ENCODE measurements at regions not wholly inside any gene's neighbourhood (a gene's known extent, or its start where the extent isn't known, plus 50 kb on each side); places are given as distances from the start of the nearest gene placed in this dataset.

DNA sequence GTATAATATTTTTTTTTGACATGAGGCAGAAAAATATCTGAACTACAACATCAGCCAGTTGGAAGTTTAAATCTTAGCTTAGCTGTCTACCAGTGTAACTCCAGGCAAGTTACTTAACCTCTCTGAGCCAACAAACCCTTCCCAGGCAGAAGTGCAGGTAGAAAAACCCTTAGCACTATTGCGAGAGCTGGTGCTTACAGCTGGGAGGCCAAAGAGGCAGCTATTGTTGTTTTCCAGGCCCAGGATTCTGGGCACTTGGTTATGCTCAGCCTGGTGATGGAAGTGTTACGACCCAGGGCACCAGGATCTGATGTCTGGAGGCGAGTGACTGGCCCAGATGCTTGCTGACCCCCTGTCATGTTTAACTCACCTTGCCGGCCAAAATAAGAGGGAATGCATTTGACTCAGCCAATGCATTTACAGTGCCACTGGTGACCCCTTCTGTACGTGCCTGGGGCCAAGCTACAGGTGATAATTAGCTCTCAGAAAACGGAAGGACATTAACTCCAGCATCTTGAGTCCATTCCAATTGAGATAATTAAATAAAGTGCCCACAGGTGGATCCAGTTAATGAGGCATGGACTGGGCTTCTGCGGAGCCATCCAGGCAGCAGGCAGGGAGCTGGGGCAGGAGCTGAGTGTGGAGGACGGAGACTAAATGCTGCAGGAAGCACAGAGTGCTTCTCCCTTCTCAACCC, 126.5 kb upstream of the HABP2 start:
- Mint-ChIP-seq H3K36me3 (ENCODE audit: unreplicated experiment) (no peaks in the 10 kb centered on the region), H3K4me3 (ENCODE audit: unreplicated experiment) (no peak overlapping the region), H3K27ac (ENCODE audit: unreplicated experiment) (no peak overlapping the region), H3K4me1 (ENCODE audit: unreplicated experiment) (peaks cover 10% of the 10 kb centered on the region), H3K9me3 (ENCODE audit: unreplicated experiment) (no peaks in the 10 kb centered on the region), H3K27me3 (ENCODE audit: unreplicated experiment) (peaks cover 11% of the 10 kb centered on the region)
- TF ChIP-seq, protein P1, sequence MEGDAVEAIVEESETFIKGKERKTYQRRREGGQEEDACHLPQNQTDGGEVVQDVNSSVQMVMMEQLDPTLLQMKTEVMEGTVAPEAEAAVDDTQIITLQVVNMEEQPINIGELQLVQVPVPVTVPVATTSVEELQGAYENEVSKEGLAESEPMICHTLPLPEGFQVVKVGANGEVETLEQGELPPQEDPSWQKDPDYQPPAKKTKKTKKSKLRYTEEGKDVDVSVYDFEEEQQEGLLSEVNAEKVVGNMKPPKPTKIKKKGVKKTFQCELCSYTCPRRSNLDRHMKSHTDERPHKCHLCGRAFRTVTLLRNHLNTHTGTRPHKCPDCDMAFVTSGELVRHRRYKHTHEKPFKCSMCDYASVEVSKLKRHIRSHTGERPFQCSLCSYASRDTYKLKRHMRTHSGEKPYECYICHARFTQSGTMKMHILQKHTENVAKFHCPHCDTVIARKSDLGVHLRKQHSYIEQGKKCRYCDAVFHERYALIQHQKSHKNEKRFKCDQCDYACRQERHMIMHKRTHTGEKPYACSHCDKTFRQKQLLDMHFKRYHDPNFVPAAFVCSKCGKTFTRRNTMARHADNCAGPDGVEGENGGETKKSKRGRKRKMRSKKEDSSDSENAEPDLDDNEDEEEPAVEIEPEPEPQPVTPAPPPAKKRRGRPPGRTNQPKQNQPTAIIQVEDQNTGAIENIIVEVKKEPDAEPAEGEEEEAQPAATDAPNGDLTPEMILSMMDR (IDR thresholded peaks at IDR 0.05) = no peak
- DNase-seq (ENCODE audit: extremely low spot score, unreplicated experiment) = no peak

- Mint-ChIP-seq H3K4me3 (ENCODE audit: unreplicated experiment) (no peak overlapping the region), H3K9me3 (ENCODE audit: unreplicated experiment) (no peaks in the 10 kb centered on the region), H3K4me1 (ENCODE audit: unreplicated experiment) (peaks cover 10% of the 10 kb centered on the region), H3K27me3 (ENCODE audit: unreplicated experiment) (peaks cover 14% of the 10 kb centered on the region), H3K27ac (ENCODE audit: unreplicated experiment) (no peak overlapping the region), H3K36me3 (ENCODE audit: unreplicated experiment) (no peaks in the 10 kb centered on the region)
- TF ChIP-seq, protein P1 (IDR thresholded peaks at IDR 0.05) = no peak
- no peak for DNase-seq (ENCODE audit: extremely low spot score, unreplicated experiment)
These were observed 125.6 kb upstream of the HABP2 start for GRCh38 chr10:113427236-113427735.

DNA sequence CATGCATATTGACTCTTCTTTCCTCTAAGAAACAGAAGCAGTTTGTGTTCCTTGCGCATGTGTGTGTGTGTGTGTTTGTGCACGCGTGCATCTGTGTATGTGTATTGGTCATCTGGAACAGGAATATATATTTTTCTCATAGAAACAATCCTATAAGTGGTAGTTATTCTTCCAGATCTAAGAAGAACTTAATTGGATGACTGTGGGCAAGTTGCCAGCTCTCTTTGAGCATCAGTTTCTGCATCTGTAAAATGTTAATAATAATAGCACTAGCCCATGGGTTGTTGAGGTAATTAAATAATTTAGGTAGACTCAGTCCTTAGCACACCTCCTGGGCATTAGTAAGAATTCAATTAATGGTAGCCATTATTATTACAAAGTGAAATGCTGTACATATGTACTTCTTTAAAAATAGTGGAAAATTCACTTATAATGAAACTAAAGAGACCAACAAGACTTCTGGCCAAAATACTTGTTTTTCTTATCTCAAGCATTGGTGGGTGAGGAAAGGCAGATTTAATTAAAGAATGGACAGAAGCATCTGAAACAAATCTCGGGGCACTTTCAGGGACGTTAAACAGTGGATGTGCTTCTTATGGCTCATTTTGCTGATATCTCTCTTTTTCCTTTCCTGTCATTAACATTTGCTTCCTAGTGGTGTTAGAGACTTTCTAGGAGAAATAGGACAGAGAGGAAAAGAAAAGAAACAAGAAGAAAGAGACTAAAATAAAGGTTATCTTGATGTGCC, 124.9 kb upstream of the HABP2 start:
- Mint-ChIP-seq H3K27ac (ENCODE audit: unreplicated experiment) (no peak overlapping the region), H3K9me3 (ENCODE audit: unreplicated experiment) (no peaks in the 10 kb centered on the region), H3K4me1 (ENCODE audit: unreplicated experiment) (peaks cover 10% of the 10 kb centered on the region), H3K27me3 (ENCODE audit: unreplicated experiment) (peaks cover 15% of the 10 kb centered on the region), H3K36me3 (ENCODE audit: unreplicated experiment) (no peaks in the 10 kb centered on the region), H3K4me3 (ENCODE audit: unreplicated experiment) (no peak overlapping the region)
- no peak for DNase-seq (ENCODE audit: extremely low spot score, unreplicated experiment)
- TF ChIP-seq, protein P1 (IDR thresholded peaks at IDR 0.05) = no peak

GRCh38 chr10:113430634-113431397, 122.0 kb upstream of the HABP2 start:
- H3K36me3 Mint-ChIP-seq (ENCODE audit: unreplicated experiment) = no peaks in the 10 kb centered on the region
- no peak overlapping the region for H3K4me3 Mint-ChIP-seq (ENCODE audit: unreplicated experiment)
- peaks cover 5% of the 10 kb centered on the region for H3K9me3 Mint-ChIP-seq (ENCODE audit: unreplicated experiment)
- DNase-seq (ENCODE audit: extremely low spot score, unreplicated experiment) = no peak
- H3K27me3 Mint-ChIP-seq (ENCODE audit: unreplicated experiment) = peaks cover 13% of the 10 kb centered on the region
- no peak overlapping the region for H3K27ac Mint-ChIP-seq (ENCODE audit: unreplicated experiment)
- TF ChIP-seq, protein P1 (IDR thresholded peaks at IDR 0.05) = no peak
- H3K4me1 Mint-ChIP-seq (ENCODE audit: unreplicated experiment) = no peaks in the 10 kb centered on the region

Data from osteocyte (in vitro differentiated cells).